Suppressor macrophage treated with lipopolysaccharide for 1 hour (primary cell): ENCODE measurements at regions not wholly inside any gene's neighbourhood (a gene's known extent, or its start where the extent isn't known, plus 50 kb on each side); places are given as distances from the start of the nearest gene placed in this dataset.
"Not testable (repeated sequence)": the region's sequence is repeated elsewhere in the genome, so short reads cannot be mapped to it uniquely, and the experiment has no call there.

Experiments used
- DNase-seq, 3 donors: peaks; one replicate each; pipeline ENCODE4 v3.0.0-alpha.2; 2020 to 2022

DNA sequence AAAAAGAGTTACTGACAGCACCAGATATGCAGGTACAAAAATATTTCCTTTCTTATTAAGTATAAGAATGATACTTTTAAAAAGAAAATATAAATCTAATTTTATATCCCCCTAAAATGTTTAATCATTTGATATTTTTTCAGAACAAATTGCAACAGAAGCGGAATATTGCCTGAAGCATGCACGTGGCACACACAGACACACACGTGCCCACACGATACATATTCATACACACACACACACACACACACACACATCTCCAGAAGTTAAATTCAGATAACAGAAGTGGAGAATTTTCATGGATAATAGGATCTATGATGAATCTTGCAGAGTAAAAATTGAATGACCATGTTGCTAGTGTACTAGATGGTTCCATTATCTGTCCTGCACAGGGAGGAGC, 445.2 kb downstream of the GPAT3 start:
- DNase-seq = no peak

DNA sequence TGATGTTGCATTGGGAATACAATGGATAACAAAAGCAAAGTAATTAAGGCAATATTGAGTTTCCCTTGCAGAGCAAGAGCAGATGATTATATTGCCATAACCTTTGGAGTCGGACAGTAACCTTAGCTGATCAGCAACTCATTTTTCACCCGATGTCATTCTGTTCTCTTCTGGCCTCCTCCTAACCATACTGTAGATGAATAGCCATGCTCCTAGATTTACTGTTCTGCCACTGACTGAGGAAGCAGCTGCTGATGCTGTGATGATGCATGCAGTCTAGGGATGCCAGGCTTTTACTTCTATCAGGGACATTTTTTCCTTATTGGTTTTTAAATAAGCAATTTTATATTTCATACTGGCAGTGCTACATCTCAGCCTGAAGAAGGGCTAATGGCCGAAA, 443.9 kb downstream of the GPAT3 start:
- no peak for DNase-seq

DNA sequence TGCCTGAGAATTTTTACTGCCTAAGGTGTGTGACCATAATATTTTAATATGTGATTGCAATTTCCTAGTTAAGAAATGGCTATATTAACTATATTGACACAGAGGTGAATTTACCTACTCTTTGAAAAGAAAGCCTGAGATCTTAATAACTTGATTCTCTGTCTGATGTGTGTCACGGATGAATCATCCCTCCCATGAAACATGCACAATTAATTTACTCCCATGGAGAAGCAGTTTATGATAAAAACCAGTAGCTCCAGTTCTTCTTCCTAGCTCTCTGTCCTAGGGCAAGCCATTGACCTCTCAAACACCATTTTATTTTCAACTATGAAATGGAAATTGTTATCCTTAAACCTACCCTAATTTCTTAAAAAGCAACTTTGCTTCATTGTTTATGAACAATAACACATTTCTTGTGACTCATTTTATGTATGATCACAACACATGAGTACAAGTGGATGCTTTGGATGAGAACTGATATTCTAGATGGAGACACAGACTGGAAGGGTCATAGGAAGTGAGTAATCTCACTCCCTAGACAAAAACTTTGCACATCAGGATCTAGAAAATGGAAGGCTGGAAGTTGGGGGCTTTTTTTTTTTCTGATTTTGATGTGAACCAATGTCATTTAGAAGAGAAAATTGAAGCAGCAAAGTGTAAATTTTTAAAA, 438.3 kb downstream of the GPAT3 start:
- no peak for DNase-seq

DNA sequence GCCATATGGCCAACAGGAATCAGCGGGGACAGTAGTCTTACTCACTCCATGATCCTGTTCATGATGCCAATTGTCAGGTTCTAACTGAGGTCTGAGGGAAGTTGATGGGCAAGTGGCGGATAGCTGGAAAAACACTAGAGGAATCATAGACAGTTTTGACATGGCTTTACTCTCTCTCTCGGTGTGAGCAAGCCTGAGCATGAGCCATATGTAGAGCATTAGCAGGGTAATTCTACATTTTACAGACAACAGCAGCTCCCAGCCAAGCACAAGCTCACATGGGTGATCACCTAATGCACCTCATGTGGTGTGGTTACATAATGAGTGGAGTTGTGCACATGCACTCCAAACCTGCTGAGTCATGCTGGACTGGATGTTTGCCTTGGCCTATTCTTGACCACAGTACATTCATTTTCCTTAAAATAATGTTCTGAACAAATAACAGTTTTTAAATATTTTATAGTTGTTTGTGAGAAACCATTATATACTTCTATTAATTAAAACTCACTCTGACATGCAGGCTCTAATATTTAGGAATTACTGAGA, 429.2 kb downstream of the GPAT3 start:
- no peak for DNase-seq

DNA sequence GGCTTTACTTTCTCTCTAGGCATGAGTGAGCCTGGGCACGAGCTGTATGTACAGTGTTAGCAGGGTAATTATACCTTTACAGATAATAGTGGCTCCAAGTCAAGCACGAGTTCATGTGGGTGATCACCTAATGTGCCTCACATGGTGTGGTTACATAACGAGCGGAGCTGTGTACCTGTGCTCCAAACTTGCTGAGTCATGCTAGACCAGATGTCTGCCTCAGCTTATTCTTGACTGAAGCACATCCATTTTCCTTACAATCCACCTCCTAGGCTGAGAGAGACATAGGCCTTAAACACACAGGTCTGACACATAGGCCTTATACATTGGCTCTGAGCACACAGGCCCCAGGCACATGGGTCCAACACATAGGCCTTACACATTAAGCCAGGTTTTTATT, 426.6 kb downstream of the GPAT3 start:
- DNase-seq = no peak

DNA sequence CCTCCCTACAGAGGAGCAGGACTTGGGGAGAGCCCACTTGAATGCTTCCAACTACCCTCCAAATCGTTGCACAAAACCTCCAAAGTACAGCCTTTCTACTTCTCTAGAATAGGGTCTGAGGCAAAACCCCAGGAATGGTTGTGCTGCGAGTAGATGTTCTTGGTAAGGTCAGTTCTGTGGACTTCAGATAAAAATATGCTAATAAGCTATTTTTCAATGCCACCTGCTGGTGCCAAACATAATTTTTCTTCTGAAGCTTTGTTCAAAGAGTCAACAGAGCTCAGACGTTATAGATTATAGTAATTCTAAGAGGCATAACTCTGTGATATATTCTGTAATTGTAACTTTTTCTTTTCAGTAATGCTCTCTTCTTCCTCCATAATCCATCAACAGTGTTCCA, 425.7 kb downstream of the GPAT3 start:
- peak in 1 of 3 donors; percentile 2 for DNase-seq

DNA sequence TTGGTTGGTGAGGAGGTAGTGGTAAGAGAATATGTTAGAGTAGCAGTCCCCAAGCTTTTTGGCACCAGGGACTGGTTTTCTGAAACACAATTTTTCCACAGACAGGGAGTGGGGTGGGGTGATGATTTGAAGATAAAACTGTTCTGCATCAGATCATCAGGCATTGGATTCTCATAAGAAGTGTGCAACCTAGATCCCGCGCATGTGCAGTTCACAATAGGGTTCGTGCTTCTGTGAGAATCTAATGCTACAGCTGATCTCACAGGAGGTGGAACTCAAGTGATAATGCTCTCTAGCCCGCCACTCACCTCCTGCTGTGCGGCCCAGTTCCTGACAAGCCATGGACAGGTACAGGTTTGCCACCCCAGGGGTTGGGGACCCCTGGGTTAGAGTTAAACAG, 423.3 kb downstream of the GPAT3 start:
- no peak for DNase-seq

DNA sequence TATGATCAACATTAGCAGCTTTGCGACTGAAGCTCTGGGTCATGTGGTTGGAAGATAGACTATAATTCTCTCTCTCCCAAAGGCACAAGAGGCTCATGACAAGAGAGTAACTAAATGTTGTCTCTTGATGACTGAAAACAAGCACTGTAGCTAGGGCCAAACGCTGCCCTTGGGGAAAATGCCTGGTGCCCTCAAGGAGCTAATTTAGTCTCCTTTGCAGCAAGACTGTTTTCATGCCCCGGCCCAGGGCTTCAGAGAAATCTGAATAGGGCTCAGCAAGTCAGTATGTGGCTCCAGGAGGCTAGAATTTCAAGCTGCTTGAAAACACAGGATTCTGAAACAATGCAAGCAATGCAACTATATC, 411.9 kb downstream of the GPAT3 start:
- DNase-seq = no peak

DNA sequence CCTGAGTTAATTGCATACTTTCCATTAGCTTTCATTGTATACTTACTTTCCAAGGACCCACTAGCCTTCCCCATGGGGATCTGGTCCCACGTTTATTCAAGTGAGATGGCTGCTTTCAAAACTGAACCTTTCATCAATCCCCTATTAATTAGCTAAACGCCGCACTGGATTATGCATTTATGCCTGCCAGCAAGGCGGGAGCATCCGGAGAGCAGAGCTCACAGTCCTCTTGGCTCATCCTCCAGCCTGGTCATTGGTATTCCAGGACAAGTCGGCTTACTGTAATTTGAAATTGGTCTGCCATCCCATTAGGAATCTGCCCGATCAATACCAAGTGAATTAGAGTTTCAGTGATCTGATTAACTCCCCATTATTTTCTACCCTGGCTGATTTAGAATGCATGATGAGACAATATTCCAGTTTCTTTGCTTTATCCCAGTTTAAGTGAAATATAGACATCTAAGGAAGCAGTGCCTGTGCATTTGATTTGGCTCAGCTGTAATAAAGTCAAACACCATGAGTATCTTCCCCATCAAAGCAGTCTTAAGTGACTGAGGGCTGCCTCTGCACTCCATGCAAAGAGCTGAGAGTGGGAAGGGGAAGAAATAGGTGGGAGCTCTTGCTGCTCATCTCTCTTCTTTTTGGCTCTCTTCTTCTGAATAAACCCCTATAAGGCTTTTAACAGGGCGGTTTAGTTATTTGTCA, 411.4 kb downstream of the GPAT3 start:
- DNase-seq = no peak

DNA sequence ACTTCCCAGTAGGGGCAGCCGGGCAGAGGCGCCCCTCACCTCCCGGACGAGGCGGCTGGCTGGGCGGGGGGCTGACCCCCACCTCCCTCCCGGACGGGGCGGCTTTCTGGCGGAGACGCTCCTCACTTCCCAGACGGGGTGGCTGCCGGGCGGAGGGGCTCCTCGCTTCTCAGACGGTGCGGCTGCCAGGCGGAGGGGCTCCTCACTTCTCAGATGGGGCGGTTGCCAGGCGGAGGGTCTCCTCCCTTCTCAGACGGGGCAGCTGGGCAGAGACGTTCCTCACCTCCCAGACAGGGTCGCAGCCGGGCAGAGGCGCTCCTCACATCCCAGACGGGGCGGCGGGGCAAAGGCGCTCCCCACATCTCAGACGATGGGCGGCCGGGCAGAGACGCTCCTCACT, 407.8 kb downstream of the GPAT3 start:
- not testable (repeated sequence) for DNase-seq

DNA sequence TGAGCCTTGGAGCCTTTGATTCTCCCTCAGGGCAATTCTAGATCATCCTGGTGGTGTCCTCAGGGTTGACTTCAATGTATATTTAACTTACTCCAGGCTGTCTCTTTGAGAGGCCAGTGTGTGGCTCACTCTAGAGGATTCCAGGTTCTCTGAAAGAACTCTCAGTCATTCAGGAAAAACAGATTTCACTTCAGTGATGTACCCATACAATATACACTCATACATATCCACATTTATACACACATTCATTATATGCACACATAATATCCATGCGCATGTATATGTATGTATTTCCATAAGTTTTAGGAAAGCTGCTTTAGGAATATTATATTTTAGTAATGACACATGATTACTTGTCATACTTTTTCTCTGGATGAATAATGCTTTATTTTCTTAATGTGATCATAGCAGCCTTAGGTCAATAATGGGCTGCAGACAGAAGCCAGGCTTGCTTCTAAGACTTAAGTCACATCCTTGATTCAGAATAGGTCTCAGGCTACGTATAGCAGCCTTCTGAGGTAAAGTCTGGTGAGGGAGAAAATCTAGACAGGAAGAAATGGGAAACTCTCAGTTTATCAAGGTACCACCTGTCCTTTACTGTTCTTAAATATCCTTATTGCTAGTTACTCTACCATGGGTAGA, 397.0 kb downstream of the GPAT3 start:
- no peak for DNase-seq

DNA sequence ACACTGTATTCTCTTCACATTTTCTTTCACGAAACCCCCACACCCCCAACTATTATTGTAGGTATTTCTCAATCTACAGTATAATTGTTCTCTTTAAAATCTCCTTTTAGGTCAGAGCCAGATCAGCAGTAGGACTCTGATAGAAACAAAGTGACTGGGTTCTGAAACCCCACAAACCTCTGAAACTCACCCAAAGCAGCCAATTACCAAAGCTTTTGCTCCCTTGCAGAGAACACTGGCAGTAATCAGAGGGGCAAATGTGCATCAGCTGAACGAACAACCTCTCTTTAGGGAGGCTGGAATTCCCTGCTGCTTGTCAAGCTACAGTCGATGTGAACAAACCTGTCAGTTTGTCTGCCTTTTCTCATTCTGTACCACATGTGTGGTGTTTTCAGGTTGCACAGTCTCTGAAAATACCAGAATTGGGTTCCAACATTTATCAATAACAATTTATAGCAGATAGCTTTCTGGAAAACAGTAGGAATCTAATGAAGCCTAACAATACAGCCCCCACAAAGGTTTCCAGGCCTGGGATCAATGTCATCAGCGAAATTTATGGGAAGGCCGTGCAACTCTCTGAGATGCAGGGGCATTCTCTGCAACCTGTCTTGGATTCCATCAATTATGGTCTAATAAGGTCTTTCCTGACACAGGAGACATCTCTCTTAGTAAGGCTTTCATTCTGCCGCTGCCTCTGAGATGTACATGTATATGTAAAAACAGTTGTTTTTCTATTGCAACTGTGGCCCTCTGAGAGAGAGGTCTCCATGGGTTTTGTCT, 395.9 kb downstream of the GPAT3 start:
- no peak for DNase-seq

DNA sequence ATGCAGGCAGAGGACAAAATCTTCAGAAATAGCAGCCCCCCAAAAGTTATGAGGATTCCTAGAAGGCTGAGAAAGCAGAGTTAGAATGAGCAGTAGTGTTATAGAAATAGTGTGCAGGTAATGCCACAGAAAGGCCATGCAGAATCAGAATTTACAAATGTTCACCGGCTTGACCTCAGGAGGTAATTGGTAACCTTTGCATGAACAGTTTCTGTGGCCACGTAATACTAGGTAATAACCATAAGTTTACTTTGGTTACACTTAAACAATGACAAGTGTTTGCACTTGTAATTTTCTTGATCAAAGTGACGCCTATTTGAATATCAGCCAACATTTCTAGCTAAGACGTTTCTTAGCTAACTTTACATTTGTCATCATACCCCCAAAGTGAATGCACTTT, 393.6 kb downstream of the GPAT3 start:
- DNase-seq = no peak

DNA sequence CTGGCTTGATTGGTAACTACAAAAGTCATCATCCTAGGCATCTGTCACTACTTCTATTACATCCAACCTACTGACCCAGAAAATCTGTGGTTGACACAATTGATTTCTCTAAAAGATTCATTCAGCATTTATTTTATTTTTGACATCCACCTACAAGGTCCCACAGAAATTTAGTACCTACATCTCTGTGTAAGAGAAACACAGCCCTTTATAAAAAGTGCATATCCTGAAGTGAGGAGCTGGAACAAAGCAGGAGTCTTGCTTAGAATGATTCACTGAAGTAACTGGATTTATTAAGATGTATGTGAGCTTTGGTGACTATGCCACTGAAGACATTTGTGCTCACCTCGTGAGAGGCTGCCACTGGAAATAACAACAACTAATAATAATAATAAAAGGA, 391.0 kb downstream of the GPAT3 start:
- DNase-seq = no peak

DNA sequence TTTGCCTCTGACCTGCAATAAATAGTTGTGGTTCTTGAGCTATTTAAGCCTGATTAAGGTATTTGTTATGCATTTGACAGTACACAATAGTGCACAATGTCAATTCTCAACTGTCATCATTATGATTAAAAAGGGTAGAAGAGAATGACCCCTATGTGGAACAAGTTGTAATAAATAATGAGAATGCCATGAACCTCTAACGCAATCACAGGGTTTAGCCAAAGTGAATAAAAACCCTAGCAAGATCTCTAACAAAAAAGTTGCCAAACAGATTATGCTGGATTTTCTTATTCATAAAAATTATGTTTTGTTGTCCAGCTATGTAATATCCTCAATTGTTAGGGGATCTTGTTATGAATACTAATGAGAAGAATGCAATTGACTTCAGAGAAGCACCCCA, 387.4 kb downstream of the GPAT3 start:
- DNase-seq = no peak

DNA sequence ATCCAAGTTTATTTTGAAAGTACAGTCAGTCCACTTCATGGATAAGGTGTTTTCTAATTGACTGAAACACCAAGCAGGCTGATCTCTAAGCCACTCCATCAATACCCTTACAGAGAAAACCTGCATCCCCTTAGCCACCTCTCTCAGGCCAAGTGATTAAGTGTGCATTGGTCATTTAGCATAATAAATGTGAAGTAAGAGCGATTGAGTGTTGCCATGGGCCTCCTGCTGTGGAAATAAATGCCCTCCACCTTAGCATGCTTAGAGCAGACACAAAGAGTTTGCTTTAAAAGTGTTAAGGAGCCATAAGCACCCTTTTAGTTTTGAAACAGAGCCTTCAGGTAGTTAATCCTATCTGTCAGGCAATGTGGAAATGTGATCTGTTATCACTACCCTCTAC, 386.5 kb downstream of the GPAT3 start:
- no peak for DNase-seq

DNA sequence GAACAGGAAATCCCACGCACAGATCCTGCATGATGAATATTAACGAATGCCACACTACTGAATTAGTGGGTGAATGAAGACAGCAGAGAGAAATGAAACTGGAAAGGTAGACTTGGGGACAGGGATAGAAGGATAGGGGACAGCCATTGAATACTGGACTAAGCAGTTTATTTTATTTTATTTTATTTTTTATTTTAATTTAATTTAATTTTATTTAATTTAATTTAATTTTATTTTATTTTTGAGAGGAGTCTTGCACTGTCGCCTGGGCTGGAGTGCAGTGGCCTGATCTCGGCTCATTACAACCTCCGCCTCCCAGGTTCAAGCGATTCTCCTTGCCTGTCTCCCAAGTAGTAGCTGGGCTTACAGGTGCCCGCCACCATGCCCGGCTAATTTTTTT, 385.2 kb downstream of the GPAT3 start:
- no peak for DNase-seq

DNA sequence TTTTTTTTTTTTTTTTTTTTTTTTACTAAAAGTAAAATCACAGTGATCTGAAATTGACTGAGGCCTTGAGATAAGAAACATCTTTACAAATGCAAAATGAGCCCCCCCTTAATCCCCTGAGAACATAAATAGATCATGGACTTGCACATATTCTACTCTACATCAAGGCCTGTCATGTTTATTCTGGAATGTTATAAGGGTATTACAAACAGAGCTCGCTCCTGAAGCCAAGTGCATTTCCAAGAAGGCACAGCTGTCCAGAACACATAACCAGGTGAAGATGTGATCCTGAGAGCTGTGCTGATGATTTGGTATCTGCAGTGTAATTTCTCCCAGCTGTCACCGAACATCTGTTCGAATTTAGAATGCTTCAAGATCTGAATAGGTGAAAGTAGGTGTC, 384.5 kb downstream of the GPAT3 start:
- DNase-seq = no peak

DNA sequence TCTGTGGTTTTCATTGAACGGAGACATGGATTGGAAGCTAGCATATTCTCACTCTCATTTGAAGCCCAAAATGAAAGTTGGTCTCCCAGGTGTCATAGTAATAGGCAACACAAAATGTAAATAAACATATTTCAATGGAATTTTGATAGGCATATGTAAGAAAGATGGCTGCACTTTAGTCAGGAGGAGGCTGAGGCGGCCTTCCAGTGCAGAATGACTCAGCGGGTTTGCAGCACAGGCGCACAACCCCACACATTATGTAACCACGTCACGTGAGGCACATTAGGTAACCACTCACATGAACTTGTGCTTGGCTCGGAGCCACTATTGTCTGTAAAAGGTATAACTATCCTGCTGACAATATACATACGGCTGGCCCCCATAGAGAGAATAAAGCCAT, 381.7 kb downstream of the GPAT3 start:
- DNase-seq = no peak

DNA sequence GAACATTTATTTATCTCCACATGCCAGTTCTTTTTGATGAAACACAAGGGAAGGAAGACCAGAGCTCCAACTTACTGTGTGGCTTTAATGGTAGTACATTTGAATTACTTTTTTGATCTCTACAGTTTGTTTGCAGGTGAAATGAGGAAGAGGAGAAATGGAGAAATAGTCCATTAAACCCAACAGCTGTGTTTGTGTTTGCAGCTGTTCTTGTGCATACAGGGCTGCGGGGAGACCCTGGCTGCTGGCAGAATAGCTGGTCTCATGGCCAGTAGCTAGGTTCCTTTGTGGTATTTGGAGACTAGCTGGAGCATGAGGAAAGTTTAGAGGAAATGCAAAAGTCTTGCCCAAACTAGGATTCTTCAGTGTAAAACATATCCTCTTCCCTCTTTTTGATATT, 374.8 kb downstream of the GPAT3 start:
- DNase-seq = no peak

DNA sequence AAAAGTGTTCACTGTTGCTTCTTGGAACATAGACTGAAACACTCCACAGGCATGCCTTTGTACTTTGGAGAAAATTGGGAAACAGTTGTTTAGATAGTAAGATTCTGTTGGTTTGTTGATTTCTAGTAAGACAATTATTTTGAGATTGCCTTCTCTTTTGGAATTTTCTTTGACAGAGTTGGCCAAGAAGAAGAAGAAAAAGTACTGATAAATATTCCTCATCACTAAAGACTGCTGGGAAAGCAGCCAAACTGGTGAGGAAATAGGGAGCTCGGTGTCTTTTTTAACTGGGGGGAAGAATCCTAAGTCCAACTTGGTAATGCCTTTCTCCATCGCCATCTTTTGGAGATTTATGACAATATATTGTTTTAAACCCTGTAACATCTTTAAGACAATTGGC, 370.7 kb downstream of the GPAT3 start:
- DNase-seq = no peak

DNA sequence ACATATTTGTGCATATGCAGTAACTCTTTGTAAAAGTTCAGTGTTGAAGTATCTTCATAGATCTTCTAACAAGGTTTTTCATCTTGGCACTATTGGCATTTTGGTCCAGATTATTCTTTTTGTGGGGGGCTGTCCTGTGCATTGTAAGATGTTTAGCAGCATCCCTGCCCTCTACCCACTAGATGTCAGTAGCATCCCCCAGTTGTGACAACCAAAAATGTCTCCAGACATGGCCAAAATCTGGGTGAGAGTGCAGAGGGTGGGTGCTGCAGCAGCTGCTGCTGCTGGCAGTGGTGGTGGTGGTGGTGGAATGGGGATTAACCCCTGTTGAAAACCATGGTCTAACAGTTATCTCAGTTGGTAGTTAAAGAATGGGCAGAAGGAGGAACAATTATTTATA, 370.0 kb downstream of the GPAT3 start:
- no peak for DNase-seq

DNA sequence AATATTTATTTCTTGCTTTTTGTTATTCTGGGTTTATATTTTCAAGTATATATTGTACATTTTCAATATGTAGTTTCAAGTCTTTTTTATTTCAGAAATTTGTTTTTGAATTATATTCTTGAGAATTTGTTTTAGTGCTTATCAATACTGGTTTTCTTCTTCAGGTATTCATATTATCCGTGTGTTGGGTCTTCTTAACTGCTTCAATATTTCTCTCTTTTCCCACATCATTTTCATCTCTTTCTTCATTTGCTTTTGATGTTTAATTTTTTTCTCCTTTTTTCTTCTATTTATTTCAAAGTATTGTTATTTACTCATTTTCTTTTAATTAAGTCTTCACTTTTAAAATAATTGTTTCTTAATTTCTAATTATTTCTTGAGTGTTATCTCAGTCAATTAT, 367.8 kb downstream of the GPAT3 start:
- not testable (repeated sequence) for DNase-seq

DNA sequence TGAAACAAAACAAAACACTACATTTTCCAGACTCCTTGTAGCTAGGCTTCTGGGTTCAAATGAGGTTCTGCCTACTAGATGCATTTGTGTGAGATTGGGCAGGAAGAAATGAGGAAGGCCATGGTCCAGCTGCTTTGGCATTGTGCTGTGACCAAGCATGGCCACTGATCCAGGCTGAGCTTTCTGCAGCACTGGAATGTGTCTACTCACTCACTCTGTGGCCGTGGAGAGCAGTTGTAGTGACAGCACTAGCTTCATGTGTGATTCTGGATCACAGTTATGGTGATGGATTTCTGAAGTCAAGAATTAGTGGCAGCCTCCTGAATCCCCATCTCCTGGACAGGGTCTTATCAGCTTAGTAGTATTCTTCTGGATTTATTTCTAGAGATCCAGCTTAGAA, 358.9 kb downstream of the GPAT3 start:
- no peak for DNase-seq
